GM19193 (cell line): ENCODE measurements at regions not wholly inside any gene's neighbourhood (a gene's known extent, or its start where the extent isn't known, plus 50 kb on each side); places are given as distances from the start of the nearest gene placed in this dataset.

Experiments
- POLR2A ChIP-seq: IDR thresholded peaks from 4 replicates; pipeline ENCODE4 v1.6.1; 2011; ENCODE audit not compliant: insufficient read depth, insufficient read length; ENCODE audit errors: extremely low read depth

- no peak for TF ChIP-seq POLR2A
These were observed 198.7 kb upstream of the CHRNA7 start for GRCh38 chr15:31831596-31831995.

GRCh38 chr15:31834654-31835053, 195.7 kb upstream of the CHRNA7 start:
- no peak for TF ChIP-seq POLR2A

GRCh38 chr15:31839388-31839787, 190.9 kb upstream of the CHRNA7 start:
- TF ChIP-seq POLR2A: no peak

- TF ChIP-seq POLR2A: no peak
These were observed 189.4 kb upstream of the CHRNA7 start for GRCh38 chr15:31840849-31841476.

GRCh38 chr15:31842532-31843195, 187.7 kb upstream of the CHRNA7 start:
- TF ChIP-seq POLR2A: no peak

GRCh38 chr15:31843426-31844055, 186.8 kb upstream of the CHRNA7 start:
- no peak for TF ChIP-seq POLR2A

- no peak for TF ChIP-seq POLR2A
These were observed 184.5 kb upstream of the CHRNA7 start for GRCh38 chr15:31845791-31846190.

- no peak for TF ChIP-seq POLR2A
These were observed 182.4 kb upstream of the CHRNA7 start for GRCh38 chr15:31847961-31848360.

GRCh38 chr15:31848621-31849020, 181.7 kb upstream of the CHRNA7 start:
- no peak for TF ChIP-seq POLR2A

GRCh38 chr15:31852933-31853799, 177.1 kb upstream of the CHRNA7 start:
- no peak for TF ChIP-seq POLR2A

- no peak for TF ChIP-seq POLR2A
These were observed 173.7 kb upstream of the CHRNA7 start for GRCh38 chr15:31856581-31856980.

- no peak for TF ChIP-seq POLR2A
These were observed 173.1 kb upstream of the CHRNA7 start for GRCh38 chr15:31857194-31857593.

- no peak for TF ChIP-seq POLR2A
These were observed 172.3 kb upstream of the CHRNA7 start for GRCh38 chr15:31858026-31858425.

GRCh38 chr15:31866248-31866647, 164.1 kb upstream of the CHRNA7 start:
- TF ChIP-seq POLR2A: no peak
